ENCODE measurements at regions not wholly inside any gene's neighbourhood (a gene's known extent, or its start where the extent isn't known, plus 50 kb on each side); places are given as distances from the start of the nearest gene placed in this dataset.

DNA sequence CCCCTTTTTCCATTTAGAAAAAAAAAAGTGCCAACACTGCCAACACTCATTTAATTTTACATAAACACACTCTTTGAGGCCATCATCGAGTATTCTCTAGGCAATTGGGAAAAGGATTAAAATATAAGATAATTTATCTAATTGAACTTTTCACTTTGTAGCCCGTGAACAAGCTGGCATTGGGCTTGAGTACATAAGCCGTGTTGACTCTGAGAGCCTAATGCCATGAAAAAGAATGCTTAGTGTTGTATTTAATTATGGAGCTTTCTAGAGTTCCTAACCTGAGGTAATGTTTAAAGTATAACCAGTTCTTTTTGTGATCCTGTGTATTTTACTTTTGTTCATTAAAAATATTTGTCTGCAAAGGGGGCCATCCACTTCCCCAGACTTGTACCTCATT is 193.8 kb downstream of the LYPLAL1 start:
- TF ChIP-seq CTCF (conservative IDR thresholded peaks at IDR 0.05; ENCODE audit: low read length) = no peak
- no peak for TF ChIP-seq EZH2phosphoT487 (IDR thresholded peaks at IDR 0.05; ENCODE audit: borderline replicate concordance, low read depth, low read length)
